ENCODE measurements at regions not wholly inside any gene's neighbourhood (a gene's known extent, or its start where the extent isn't known, plus 50 kb on each side); places are given as distances from the start of the nearest gene placed in this dataset.

DNA sequence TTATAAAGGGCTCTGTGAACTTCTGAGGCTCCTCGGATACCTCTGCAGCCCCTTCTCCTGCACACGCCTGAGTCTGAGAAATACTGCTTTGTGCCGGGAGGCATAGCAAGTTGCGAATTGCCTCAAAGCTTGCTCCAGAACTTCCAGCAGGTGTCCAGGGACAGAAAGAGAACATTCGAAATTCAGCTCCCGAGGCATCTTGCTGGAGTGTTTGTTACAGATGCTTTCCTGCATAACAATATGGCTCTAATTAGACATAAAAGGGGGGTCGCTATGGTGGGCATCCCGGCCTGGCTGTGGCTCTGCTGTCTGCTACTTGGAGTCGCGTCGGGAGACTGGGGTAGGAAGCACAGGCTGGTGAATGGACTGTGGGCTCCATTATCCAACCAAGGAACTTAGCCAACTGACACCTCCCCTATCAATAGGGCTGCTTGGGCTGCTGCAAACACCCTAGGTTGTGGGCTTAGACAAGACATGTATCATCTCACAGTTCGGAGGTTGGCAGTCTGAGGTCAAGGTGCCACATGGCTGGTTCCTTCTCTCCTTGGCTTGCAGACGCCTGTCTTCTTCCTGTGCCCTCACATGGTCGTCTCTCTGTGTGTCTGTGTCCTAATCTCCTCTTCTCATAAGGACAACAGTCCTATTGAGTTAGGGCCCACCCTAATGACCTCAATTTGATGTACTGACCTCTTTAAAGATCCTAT is 607.0 kb downstream of the NPHP4 start:
- TF ChIP-seq FOXA1 (IDR thresholded peaks at IDR 0.05) (no peak), RAD21 (IDR thresholded peaks at IDR 0.05) (no peak), GABPA (IDR thresholded peaks at IDR 0.05 in 1 of 2, conservative IDR thresholded peaks at IDR 0.05 in 1 of 2) (no peak)
- Histone ChIP-seq H3K36me3 (ENCODE audit: control insufficient read depth in 4 of 4, insufficient read depth in 3 of 4, low read depth in 1 of 4, low read length in 3 of 4) (no peaks in the 10 kb centered on the region), H3K4me1 (ENCODE audit: control insufficient read depth in 4 of 4, insufficient read depth in 4 of 4, low read length in 3 of 4) (no peaks in the 10 kb centered on the region), H3K4me3 (ENCODE audit: low read depth in 1 of 3, low read length in 3 of 3) (no peak overlapping the region), H3K27me3 (ENCODE audit: control insufficient read depth in 4 of 4, insufficient read depth in 4 of 4, low read length in 3 of 4) (no peaks in the 10 kb centered on the region), H3K9me3 (ENCODE audit: control insufficient read depth in 4 of 4, low read length in 3 of 4) (no peaks in the 10 kb centered on the region), H3K9ac (ENCODE audit: low read depth in 1 of 2, low read length in 2 of 2) (no peak overlapping the region), H3K27ac (ENCODE audit: low read depth in 1 of 2, low read length in 2 of 2) (no peak overlapping the region)
- DNase-seq (ENCODE audit: low spot score): no peak
- WGBS: 72% methylated on average over 14 of the region's 14 CpGs

DNA sequence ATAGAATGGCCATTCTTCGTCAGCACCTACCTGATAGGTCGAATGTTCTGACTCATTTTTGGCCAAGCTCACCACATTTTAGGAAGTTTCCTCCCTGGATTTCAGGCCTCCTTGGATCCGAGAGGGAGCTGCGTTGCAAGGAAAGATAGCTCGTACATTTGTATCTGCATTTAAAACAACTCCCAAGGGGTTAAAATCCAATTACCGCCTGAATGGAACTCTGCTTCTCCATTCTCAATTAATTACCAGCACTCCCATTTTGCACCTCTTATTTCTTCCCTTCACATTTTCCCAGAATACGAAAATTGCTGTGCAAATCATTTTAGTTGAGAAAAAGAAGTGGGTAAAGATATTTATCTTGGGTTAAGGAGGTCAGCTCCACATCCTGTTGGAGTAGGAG is 610.7 kb downstream of the NPHP4 start:
- no peak for DNase-seq (ENCODE audit: low spot score)
- Histone ChIP-seq H3K27ac (ENCODE audit: low read depth in 1 of 2, low read length in 2 of 2) (no peak overlapping the region), H3K4me1 (ENCODE audit: control insufficient read depth in 4 of 4, insufficient read depth in 4 of 4, low read length in 3 of 4) (no peaks in the 10 kb centered on the region), H3K9ac (ENCODE audit: low read depth in 1 of 2, low read length in 2 of 2) (no peak overlapping the region), H3K36me3 (ENCODE audit: control insufficient read depth in 4 of 4, insufficient read depth in 3 of 4, low read depth in 1 of 4, low read length in 3 of 4) (no peaks in the 10 kb centered on the region), H3K27me3 (ENCODE audit: control insufficient read depth in 4 of 4, insufficient read depth in 4 of 4, low read length in 3 of 4) (no peaks in the 10 kb centered on the region), H3K4me3 (ENCODE audit: low read depth in 1 of 3, low read length in 3 of 3) (no peak overlapping the region), H3K9me3 (ENCODE audit: control insufficient read depth in 4 of 4, low read length in 3 of 4) (no peaks in the 10 kb centered on the region)
- TF ChIP-seq YY1 (IDR thresholded peaks at IDR 0.05) (no peak), RAD21 (IDR thresholded peaks at IDR 0.05) (no peak), TAF1 (conservative IDR thresholded peaks at IDR 0.05) (no peak), RXRA (IDR thresholded peaks at IDR 0.05) (no peak), NR2F2 (IDR thresholded peaks at IDR 0.05) (no peak), JUND (IDR thresholded peaks at IDR 0.05) (no peak), HNF4A (conservative IDR thresholded peaks at IDR 0.05) (no peak), HNF4G (IDR thresholded peaks at IDR 0.05) (no peak), FOXA2 (IDR thresholded peaks at IDR 0.05) (no peak), EGR1 (IDR thresholded peaks at IDR 0.05; ENCODE audit: low read depth in 2 of 2) (no peak), SP1 (IDR thresholded peaks at IDR 0.05) (no peak), FOXA1 (IDR thresholded peaks at IDR 0.05) (no peak), GABPA (IDR thresholded peaks at IDR 0.05 in 1 of 2, conservative IDR thresholded peaks at IDR 0.05 in 1 of 2) (no peak)
- TF ChIP-seq, protein P1, sequence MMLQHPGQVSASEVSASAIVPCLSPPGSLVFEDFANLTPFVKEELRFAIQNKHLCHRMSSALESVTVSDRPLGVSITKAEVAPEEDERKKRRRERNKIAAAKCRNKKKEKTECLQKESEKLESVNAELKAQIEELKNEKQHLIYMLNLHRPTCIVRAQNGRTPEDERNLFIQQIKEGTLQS (IDR thresholded peaks at IDR 0.05): no peak
- TF ChIP-seq, protein P2, sequence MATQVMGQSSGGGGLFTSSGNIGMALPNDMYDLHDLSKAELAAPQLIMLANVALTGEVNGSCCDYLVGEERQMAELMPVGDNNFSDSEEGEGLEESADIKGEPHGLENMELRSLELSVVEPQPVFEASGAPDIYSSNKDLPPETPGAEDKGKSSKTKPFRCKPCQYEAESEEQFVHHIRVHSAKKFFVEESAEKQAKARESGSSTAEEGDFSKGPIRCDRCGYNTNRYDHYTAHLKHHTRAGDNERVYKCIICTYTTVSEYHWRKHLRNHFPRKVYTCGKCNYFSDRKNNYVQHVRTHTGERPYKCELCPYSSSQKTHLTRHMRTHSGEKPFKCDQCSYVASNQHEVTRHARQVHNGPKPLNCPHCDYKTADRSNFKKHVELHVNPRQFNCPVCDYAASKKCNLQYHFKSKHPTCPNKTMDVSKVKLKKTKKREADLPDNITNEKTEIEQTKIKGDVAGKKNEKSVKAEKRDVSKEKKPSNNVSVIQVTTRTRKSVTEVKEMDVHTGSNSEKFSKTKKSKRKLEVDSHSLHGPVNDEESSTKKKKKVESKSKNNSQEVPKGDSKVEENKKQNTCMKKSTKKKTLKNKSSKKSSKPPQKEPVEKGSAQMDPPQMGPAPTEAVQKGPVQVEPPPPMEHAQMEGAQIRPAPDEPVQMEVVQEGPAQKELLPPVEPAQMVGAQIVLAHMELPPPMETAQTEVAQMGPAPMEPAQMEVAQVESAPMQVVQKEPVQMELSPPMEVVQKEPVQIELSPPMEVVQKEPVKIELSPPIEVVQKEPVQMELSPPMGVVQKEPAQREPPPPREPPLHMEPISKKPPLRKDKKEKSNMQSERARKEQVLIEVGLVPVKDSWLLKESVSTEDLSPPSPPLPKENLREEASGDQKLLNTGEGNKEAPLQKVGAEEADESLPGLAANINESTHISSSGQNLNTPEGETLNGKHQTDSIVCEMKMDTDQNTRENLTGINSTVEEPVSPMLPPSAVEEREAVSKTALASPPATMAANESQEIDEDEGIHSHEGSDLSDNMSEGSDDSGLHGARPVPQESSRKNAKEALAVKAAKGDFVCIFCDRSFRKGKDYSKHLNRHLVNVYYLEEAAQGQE (IDR thresholded peaks at IDR 0.05): no peak
- TF ChIP-seq, protein P3, sequence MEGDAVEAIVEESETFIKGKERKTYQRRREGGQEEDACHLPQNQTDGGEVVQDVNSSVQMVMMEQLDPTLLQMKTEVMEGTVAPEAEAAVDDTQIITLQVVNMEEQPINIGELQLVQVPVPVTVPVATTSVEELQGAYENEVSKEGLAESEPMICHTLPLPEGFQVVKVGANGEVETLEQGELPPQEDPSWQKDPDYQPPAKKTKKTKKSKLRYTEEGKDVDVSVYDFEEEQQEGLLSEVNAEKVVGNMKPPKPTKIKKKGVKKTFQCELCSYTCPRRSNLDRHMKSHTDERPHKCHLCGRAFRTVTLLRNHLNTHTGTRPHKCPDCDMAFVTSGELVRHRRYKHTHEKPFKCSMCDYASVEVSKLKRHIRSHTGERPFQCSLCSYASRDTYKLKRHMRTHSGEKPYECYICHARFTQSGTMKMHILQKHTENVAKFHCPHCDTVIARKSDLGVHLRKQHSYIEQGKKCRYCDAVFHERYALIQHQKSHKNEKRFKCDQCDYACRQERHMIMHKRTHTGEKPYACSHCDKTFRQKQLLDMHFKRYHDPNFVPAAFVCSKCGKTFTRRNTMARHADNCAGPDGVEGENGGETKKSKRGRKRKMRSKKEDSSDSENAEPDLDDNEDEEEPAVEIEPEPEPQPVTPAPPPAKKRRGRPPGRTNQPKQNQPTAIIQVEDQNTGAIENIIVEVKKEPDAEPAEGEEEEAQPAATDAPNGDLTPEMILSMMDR (IDR thresholded peaks at IDR 0.05; ENCODE audit: low read depth, low read length, missing input control): no peak
- TF ChIP-seq, protein P4, sequence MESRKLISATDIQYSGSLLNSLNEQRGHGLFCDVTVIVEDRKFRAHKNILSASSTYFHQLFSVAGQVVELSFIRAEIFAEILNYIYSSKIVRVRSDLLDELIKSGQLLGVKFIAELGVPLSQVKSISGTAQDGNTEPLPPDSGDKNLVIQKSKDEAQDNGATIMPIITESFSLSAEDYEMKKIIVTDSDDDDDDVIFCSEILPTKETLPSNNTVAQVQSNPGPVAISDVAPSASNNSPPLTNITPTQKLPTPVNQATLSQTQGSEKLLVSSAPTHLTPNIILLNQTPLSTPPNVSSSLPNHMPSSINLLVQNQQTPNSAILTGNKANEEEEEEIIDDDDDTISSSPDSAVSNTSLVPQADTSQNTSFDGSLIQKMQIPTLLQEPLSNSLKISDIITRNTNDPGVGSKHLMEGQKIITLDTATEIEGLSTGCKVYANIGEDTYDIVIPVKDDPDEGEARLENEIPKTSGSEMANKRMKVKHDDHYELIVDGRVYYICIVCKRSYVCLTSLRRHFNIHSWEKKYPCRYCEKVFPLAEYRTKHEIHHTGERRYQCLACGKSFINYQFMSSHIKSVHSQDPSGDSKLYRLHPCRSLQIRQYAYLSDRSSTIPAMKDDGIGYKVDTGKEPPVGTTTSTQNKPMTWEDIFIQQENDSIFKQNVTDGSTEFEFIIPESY (IDR thresholded peaks at IDR 0.05): no peak
- TF ChIP-seq, protein P5, sequence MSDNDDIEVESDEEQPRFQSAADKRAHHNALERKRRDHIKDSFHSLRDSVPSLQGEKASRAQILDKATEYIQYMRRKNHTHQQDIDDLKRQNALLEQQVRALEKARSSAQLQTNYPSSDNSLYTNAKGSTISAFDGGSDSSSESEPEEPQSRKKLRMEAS (IDR thresholded peaks at IDR 0.05): no peak
- WGBS: 76% methylated on average over 7 of the region's 7 CpGs
